ENCODE measurements at regions not wholly inside any gene's neighbourhood (a gene's known extent, or its start where the extent isn't known, plus 50 kb on each side); places are given as distances from the start of the nearest gene placed in this dataset.

- Histone ChIP-seq H3K27me3 (replicated peaks; ENCODE audit: control insufficient read depth, insufficient read depth, low read length) (no peaks in the 10 kb centered on the region), H3K9me3 (no peaks in the 10 kb centered on the region), H3K4me3 (ENCODE audit: low read depth, low read length) (no peak overlapping the region), H3K4me1 (peaks cover 1% of the 10 kb centered on the region; the same call in 1 of the 2 replicates), H3K36me3 (ENCODE audit: control insufficient read depth, insufficient read depth, low read length) (no peaks in the 10 kb centered on the region)
- TF ChIP-seq CTCF (IDR thresholded peaks at IDR 0.05; ENCODE audit: insufficient read depth in 1 of 2, low read depth in 1 of 2, low read length in 1 of 2, severe bottlenecking in 1 of 2, unreplicated experiment in 1 of 2), result no peak
- no peaks in the 10 kb centered on the region for H3K9me3 Mint-ChIP-seq (ENCODE audit: unreplicated experiment)
- H3K27ac Mint-ChIP-seq (ENCODE audit: unreplicated experiment), result no peak overlapping the region
- DNase-seq, result no peak
- BruUV-seq (replicated peaks), result no TSS peak
- POLR2A ChIA-PET, result no interaction called here
- H3K36me3 Mint-ChIP-seq (ENCODE audit: insufficient read depth, unreplicated experiment), result no peaks in the 10 kb centered on the region
- CTCF ChIA-PET, result no interaction called here
- intact Hi-C loops (cut with micrococcal nuclease; ENCODE audit: unreplicated experiment), result no loop called here
- H3K4me1 Mint-ChIP-seq (ENCODE audit: low read depth, unreplicated experiment), result no peaks in the 10 kb centered on the region
- no peaks in the 10 kb centered on the region for H3K27me3 Mint-ChIP-seq (ENCODE audit: insufficient read depth, unreplicated experiment)
- H3K4me3 Mint-ChIP-seq (ENCODE audit: unreplicated experiment), result no peak overlapping the region
These were observed 224.1 kb downstream of the BTG1 start for GRCh38 chr12:91921555-91921954.

DNA sequence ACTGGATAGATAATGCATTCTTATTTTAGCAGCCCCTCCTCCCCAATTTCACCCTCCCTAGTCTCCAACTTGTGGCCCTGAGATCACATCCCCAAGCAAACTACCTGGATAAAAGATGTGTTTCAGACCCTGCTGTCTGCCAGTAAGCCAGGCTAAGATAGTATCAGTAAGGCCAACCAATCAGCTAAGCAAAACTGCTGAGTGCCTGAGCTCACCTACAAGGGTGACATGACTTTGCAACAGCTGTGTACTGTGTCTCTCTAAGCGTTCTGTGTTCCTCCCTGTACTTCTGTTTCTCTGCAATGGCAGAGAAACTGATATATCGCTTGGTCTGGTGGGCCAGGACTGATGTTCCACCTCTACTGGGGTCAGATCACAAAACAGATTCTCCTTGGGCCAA, 224.9 kb downstream of the BTG1 start:
- POLR2A ChIA-PET, result no interaction called here
- Histone ChIP-seq H3K4me1 (no peaks in the 10 kb centered on the region), H3K9me3 (no peaks in the 10 kb centered on the region), H3K36me3 (ENCODE audit: control insufficient read depth, insufficient read depth, low read length) (no peaks in the 10 kb centered on the region), H3K27me3 (replicated peaks; ENCODE audit: control insufficient read depth, insufficient read depth, low read length) (no peaks in the 10 kb centered on the region), H3K4me3 (ENCODE audit: low read depth, low read length) (no peak overlapping the region)
- H3K27me3 Mint-ChIP-seq (ENCODE audit: insufficient read depth, unreplicated experiment), result no peaks in the 10 kb centered on the region
- no peak overlapping the region for H3K4me3 Mint-ChIP-seq (ENCODE audit: unreplicated experiment)
- H3K27ac Mint-ChIP-seq (ENCODE audit: unreplicated experiment), result no peak overlapping the region
- DNase-seq, result no peak
- no peaks in the 10 kb centered on the region for H3K9me3 Mint-ChIP-seq (ENCODE audit: unreplicated experiment)
- no peak for TF ChIP-seq CTCF (IDR thresholded peaks at IDR 0.05; ENCODE audit: insufficient read depth in 1 of 2, low read depth in 1 of 2, low read length in 1 of 2, severe bottlenecking in 1 of 2, unreplicated experiment in 1 of 2)
- intact Hi-C loops (cut with micrococcal nuclease; ENCODE audit: unreplicated experiment), result no loop called here
- no peaks in the 10 kb centered on the region for H3K36me3 Mint-ChIP-seq (ENCODE audit: insufficient read depth, unreplicated experiment)
- no TSS peak for BruUV-seq (replicated peaks)
- no peaks in the 10 kb centered on the region for H3K4me1 Mint-ChIP-seq (ENCODE audit: low read depth, unreplicated experiment)
- CTCF ChIA-PET, result no interaction called here

GRCh38 chr12:91920276-91920675, 225.4 kb downstream of the BTG1 start:
- ChIA-PET CTCF (no interaction called here), POLR2A (no interaction called here)
- Histone ChIP-seq H3K9me3 (no peaks in the 10 kb centered on the region), H3K27me3 (replicated peaks; ENCODE audit: control insufficient read depth, insufficient read depth, low read length) (no peaks in the 10 kb centered on the region), H3K4me1 (no peaks in the 10 kb centered on the region), H3K36me3 (ENCODE audit: control insufficient read depth, insufficient read depth, low read length) (no peaks in the 10 kb centered on the region), H3K4me3 (ENCODE audit: low read depth, low read length) (no peak overlapping the region)
- Mint-ChIP-seq H3K36me3 (ENCODE audit: insufficient read depth, unreplicated experiment) (no peaks in the 10 kb centered on the region), H3K4me1 (ENCODE audit: low read depth, unreplicated experiment) (no peaks in the 10 kb centered on the region), H3K9me3 (ENCODE audit: unreplicated experiment) (no peaks in the 10 kb centered on the region), H3K27ac (ENCODE audit: unreplicated experiment) (no peak overlapping the region), H3K4me3 (ENCODE audit: unreplicated experiment) (no peak overlapping the region), H3K27me3 (ENCODE audit: insufficient read depth, unreplicated experiment) (no peaks in the 10 kb centered on the region)
- BruUV-seq (replicated peaks), result no TSS peak
- intact Hi-C loops (cut with micrococcal nuclease; ENCODE audit: unreplicated experiment), result no loop called here
- no peak for DNase-seq
- TF ChIP-seq CTCF (IDR thresholded peaks at IDR 0.05; ENCODE audit: insufficient read depth in 1 of 2, low read depth in 1 of 2, low read length in 1 of 2, severe bottlenecking in 1 of 2, unreplicated experiment in 1 of 2), result no peak
